ENCODE measurements at regions not wholly inside any gene's neighbourhood (a gene's known extent, or its start where the extent isn't known, plus 50 kb on each side); places are given as distances from the start of the nearest gene placed in this dataset.

GRCh38 chr6:164871783-164872182 is 437.6 kb downstream of the C6orf118 start:
- Histone ChIP-seq H3K4me2 (ENCODE audit: low read length) (no peak overlapping the region), H3K79me2 (ENCODE audit: low read length) (no peaks in the 10 kb centered on the region), H3K27me3 (ENCODE audit: low read depth, low read length) (no peaks in the 10 kb centered on the region), H4K20me1 (ENCODE audit: insufficient read depth, low read length) (no peaks in the 10 kb centered on the region), H3K27ac (ENCODE audit: low read length) (no peak overlapping the region), H2AFZ (ENCODE audit: low read depth, low read length) (no peak overlapping the region), H3K36me3 (replicated peaks; ENCODE audit: low read depth, low read length) (no peaks in the 10 kb centered on the region), H3K9ac (ENCODE audit: low read length) (no peak overlapping the region), H3K9me3 (ENCODE audit: insufficient read depth, low read length) (no peaks in the 10 kb centered on the region), H3K4me3 (ENCODE audit: low read length) (no peak overlapping the region), H3K4me1 (ENCODE audit: low read length) (no peaks in the 10 kb centered on the region)
- TF ChIP-seq CTCF (IDR thresholded peaks at IDR 0.05; ENCODE audit: low read depth, low read length): no peak
- no peak for TF ChIP-seq EZH2phosphoT487 (IDR thresholded peaks at IDR 0.05; ENCODE audit: low read depth)

GRCh38 chr6:164870164-164870563 is 439.2 kb downstream of the C6orf118 start:
- H3K36me3 ChIP-seq (replicated peaks; ENCODE audit: low read depth, low read length): no peaks in the 10 kb centered on the region
- no peaks in the 10 kb centered on the region for H4K20me1 ChIP-seq (ENCODE audit: insufficient read depth, low read length)
- H3K79me2 ChIP-seq (ENCODE audit: low read length): no peaks in the 10 kb centered on the region
- no peak for TF ChIP-seq CTCF (IDR thresholded peaks at IDR 0.05; ENCODE audit: low read depth, low read length)
- TF ChIP-seq EZH2phosphoT487 (IDR thresholded peaks at IDR 0.05; ENCODE audit: low read depth): no peak
- H3K9ac ChIP-seq (ENCODE audit: low read length): no peak overlapping the region
- no peak overlapping the region for H3K4me2 ChIP-seq (ENCODE audit: low read length)
- H3K9me3 ChIP-seq (ENCODE audit: insufficient read depth, low read length): no peaks in the 10 kb centered on the region
- no peak overlapping the region for H3K27ac ChIP-seq (ENCODE audit: low read length)
- no peaks in the 10 kb centered on the region for H3K27me3 ChIP-seq (ENCODE audit: low read depth, low read length)
- no peak overlapping the region for H2AFZ ChIP-seq (ENCODE audit: low read depth, low read length)
- H3K4me3 ChIP-seq (ENCODE audit: low read length): no peak overlapping the region
- H3K4me1 ChIP-seq (ENCODE audit: low read length): no peaks in the 10 kb centered on the region

GRCh38 chr6:164861967-164862366 is 447.4 kb downstream of the C6orf118 start:
- H3K4me1 ChIP-seq (ENCODE audit: low read length): no peaks in the 10 kb centered on the region
- no peak overlapping the region for H3K9ac ChIP-seq (ENCODE audit: low read length)
- no peaks in the 10 kb centered on the region for H3K27me3 ChIP-seq (ENCODE audit: low read depth, low read length)
- H3K36me3 ChIP-seq (replicated peaks; ENCODE audit: low read depth, low read length): no peaks in the 10 kb centered on the region
- H3K4me2 ChIP-seq (ENCODE audit: low read length): no peak overlapping the region
- no peaks in the 10 kb centered on the region for H3K9me3 ChIP-seq (ENCODE audit: insufficient read depth, low read length)
- no peak overlapping the region for H2AFZ ChIP-seq (ENCODE audit: low read depth, low read length)
- TF ChIP-seq CTCF (IDR thresholded peaks at IDR 0.05; ENCODE audit: low read depth, low read length): no peak
- TF ChIP-seq EZH2phosphoT487 (IDR thresholded peaks at IDR 0.05; ENCODE audit: low read depth): no peak
- H3K79me2 ChIP-seq (ENCODE audit: low read length): no peaks in the 10 kb centered on the region
- no peak overlapping the region for H3K27ac ChIP-seq (ENCODE audit: low read length)
- H4K20me1 ChIP-seq (ENCODE audit: insufficient read depth, low read length): no peaks in the 10 kb centered on the region
- H3K4me3 ChIP-seq (ENCODE audit: low read length): no peak overlapping the region

- TF ChIP-seq CTCF (IDR thresholded peaks at IDR 0.05; ENCODE audit: low read depth, low read length) (no peak), EZH2phosphoT487 (IDR thresholded peaks at IDR 0.05; ENCODE audit: low read depth) (no peak)
- Histone ChIP-seq H3K9me3 (ENCODE audit: insufficient read depth, low read length) (no peaks in the 10 kb centered on the region), H3K79me2 (ENCODE audit: low read length) (no peaks in the 10 kb centered on the region), H3K9ac (ENCODE audit: low read length) (no peak overlapping the region), H4K20me1 (ENCODE audit: insufficient read depth, low read length) (no peaks in the 10 kb centered on the region), H3K27ac (ENCODE audit: low read length) (no peak overlapping the region), H3K4me3 (ENCODE audit: low read length) (no peak overlapping the region), H3K36me3 (replicated peaks; ENCODE audit: low read depth, low read length) (no peaks in the 10 kb centered on the region), H3K4me1 (ENCODE audit: low read length) (no peaks in the 10 kb centered on the region), H2AFZ (ENCODE audit: low read depth, low read length) (no peak overlapping the region), H3K4me2 (ENCODE audit: low read length) (no peak overlapping the region), H3K27me3 (ENCODE audit: low read depth, low read length) (no peaks in the 10 kb centered on the region)
Measured at GRCh38 chr6:164859816-164860215, 449.6 kb downstream of the C6orf118 start.
